ENCODE measurements at regions not wholly inside any gene's neighbourhood (a gene's known extent, or its start where the extent isn't known, plus 50 kb on each side); places are given as distances from the start of the nearest gene placed in this dataset.

- DNase-seq (ENCODE audit: low read depth in 1 of 2, low spot score in 1 of 2) (no peak), ATAC-seq (no peak), FAIRE-seq (no peak)
- no peak overlapping the region for H3K27ac ChIP-seq
- no peak overlapping the region for H3K4me3 ChIP-seq
- ChIA-PET POLR2A (no interaction called here), CTCF (no interaction called here)
- H3K4me1 ChIP-seq, result no peaks in the 10 kb centered on the region
- TF ChIP-seq BHLHE40 (IDR thresholded peaks at IDR 0.05; ENCODE audit: low read depth, low read length) (no peak), ZNF302 (CRISPR knock-in tag; IDR thresholded peaks at IDR 0.05) (no peak), ZSCAN20 (CRISPR knock-in tag; IDR thresholded peaks at IDR 0.05) (no peak), NPAS2 (CRISPR knock-in tag; IDR thresholded peaks at IDR 0.05; ENCODE audit: borderline replicate concordance) (no peak), FOXS1 (CRISPR knock-in tag; IDR thresholded peaks at IDR 0.05) (no peak), HDAC2 (IDR thresholded peaks at IDR 0.05) (no peak), HEYL (CRISPR knock-in tag; IDR thresholded peaks at IDR 0.05) (no peak)
- peaks cover 27% of the 10 kb centered on the region for H3K9me3 ChIP-seq
- no peak overlapping the region for H3K4me2 ChIP-seq
These were observed 128.6 kb upstream of the ZNF91 start for GRCh38 chr19:23523863-23524262.

DNA sequence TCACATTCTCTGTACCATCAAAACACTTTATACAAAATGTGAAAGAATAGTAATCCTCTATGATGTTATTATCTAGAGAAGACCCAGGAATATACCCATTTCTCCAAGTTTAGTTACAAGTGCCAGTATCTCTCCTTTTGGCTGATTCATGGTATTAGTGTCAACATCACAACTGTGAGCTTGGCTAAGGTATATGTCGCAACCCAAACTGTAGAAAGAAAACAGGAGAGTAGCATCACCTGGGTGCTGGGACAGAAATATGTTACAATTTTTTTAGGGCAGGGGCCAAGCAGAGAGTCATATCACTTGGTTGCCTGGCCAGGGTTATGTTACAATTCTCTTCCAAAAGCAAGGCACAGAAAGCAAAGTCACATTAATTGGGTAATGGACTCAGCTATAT, 127.2 kb upstream of the ZNF91 start:
- no peak for ATAC-seq
- DNase-seq (ENCODE audit: low read depth in 1 of 2, low spot score in 1 of 2), result no peak
- TF ChIP-seq, protein P1, sequence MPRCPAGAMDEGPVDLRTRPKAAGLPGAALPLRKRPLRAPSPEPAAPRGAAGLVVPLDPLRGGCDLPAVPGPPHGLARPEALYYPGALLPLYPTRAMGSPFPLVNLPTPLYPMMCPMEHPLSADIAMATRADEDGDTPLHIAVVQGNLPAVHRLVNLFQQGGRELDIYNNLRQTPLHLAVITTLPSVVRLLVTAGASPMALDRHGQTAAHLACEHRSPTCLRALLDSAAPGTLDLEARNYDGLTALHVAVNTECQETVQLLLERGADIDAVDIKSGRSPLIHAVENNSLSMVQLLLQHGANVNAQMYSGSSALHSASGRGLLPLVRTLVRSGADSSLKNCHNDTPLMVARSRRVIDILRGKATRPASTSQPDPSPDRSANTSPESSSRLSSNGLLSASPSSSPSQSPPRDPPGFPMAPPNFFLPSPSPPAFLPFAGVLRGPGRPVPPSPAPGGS (IDR thresholded peaks at IDR 0.05), result no peak
- TF ChIP-seq RNF2 (IDR thresholded peaks at IDR 0.05; ENCODE audit: borderline replicate concordance, low read depth), result no peak
- no peak for TF ChIP-seq RFX5 (IDR thresholded peaks at IDR 0.05)
- no peak for TF ChIP-seq ZNF302 (CRISPR knock-in tag; IDR thresholded peaks at IDR 0.05)
- TF ChIP-seq EHMT2 (IDR thresholded peaks at IDR 0.05; ENCODE audit: low read depth), result no peak
- TF ChIP-seq ZSCAN20 (CRISPR knock-in tag; IDR thresholded peaks at IDR 0.05), result no peak
- TF ChIP-seq, protein P2, sequence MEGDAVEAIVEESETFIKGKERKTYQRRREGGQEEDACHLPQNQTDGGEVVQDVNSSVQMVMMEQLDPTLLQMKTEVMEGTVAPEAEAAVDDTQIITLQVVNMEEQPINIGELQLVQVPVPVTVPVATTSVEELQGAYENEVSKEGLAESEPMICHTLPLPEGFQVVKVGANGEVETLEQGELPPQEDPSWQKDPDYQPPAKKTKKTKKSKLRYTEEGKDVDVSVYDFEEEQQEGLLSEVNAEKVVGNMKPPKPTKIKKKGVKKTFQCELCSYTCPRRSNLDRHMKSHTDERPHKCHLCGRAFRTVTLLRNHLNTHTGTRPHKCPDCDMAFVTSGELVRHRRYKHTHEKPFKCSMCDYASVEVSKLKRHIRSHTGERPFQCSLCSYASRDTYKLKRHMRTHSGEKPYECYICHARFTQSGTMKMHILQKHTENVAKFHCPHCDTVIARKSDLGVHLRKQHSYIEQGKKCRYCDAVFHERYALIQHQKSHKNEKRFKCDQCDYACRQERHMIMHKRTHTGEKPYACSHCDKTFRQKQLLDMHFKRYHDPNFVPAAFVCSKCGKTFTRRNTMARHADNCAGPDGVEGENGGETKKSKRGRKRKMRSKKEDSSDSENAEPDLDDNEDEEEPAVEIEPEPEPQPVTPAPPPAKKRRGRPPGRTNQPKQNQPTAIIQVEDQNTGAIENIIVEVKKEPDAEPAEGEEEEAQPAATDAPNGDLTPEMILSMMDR (IDR thresholded peaks at IDR 0.05), result no peak
- no peak for TF ChIP-seq GATA3 (IDR thresholded peaks at IDR 0.05; ENCODE audit: borderline replicate concordance)
- no peak for TF ChIP-seq TFCP2L1 (CRISPR knock-in tag; IDR thresholded peaks at IDR 0.05)
- no peak for TF ChIP-seq SREBF2 (IDR thresholded peaks at IDR 0.05)
- TF ChIP-seq JUN (IDR thresholded peaks at IDR 0.05), result no peak
- TF ChIP-seq PHF8 (IDR thresholded peaks at IDR 0.05; ENCODE audit: borderline replicate concordance, low read depth), result no peak
- no peak for TF ChIP-seq EHF (CRISPR knock-in tag; IDR thresholded peaks at IDR 0.05)
- TF ChIP-seq HEYL (CRISPR knock-in tag; IDR thresholded peaks at IDR 0.05), result no peak
- POLR2A ChIA-PET, result no interaction called here
- Histone ChIP-seq H3K4me2 (no peak overlapping the region), H3K4me3 (no peak overlapping the region), H3K4me1 (no peaks in the 10 kb centered on the region), H3K27ac (no peak overlapping the region), H3K9me3 (peaks cover 27% of the 10 kb centered on the region)
- CTCF ChIA-PET, result no interaction called here
- WGBS (ENCODE audit: missing lambda C conversion rate), result 3% methylated on average over 1 of the region's 1 CpG
- FAIRE-seq, result no peak

GRCh38 chr19:23521471-23521870, 126.2 kb upstream of the ZNF91 start:
- Histone ChIP-seq H3K4me1 (no peaks in the 10 kb centered on the region), H3K27ac (no peak overlapping the region), H3K9me3 (peaks cover 31% of the 10 kb centered on the region), H3K4me2 (no peak overlapping the region), H3K4me3 (no peak overlapping the region)
- POLR2A ChIA-PET, result no interaction called here
- DNase-seq (ENCODE audit: low read depth in 1 of 2, low spot score in 1 of 2), result no peak
- CTCF ChIA-PET, result no interaction called here
- ATAC-seq, result no peak
- 0% methylated on average over 1 of the region's 1 CpG for WGBS (ENCODE audit: missing lambda C conversion rate)
- no peak for FAIRE-seq
- TF ChIP-seq RNF2 (IDR thresholded peaks at IDR 0.05; ENCODE audit: borderline replicate concordance, low read depth) (no peak), RAD21 (conservative IDR thresholded peaks at IDR 0.05 in 1 of 2, IDR thresholded peaks at IDR 0.05 in 1 of 2) (no peak), FOXS1 (CRISPR knock-in tag; IDR thresholded peaks at IDR 0.05) (no peak), TFCP2L1 (CRISPR knock-in tag; IDR thresholded peaks at IDR 0.05) (no peak), POLR2AphosphoS2 (conservative IDR thresholded peaks at IDR 0.05; ENCODE audit: low read length) (no peak), USF2 (IDR thresholded peaks at IDR 0.05) (no peak)

Data from A549 (cell line).